Sigmoid colon (tissue), 4 donors: ENCODE measurements at regions not wholly inside any gene's neighbourhood (a gene's known extent, or its start where the extent isn't known, plus 50 kb on each side); places are given as distances from the start of the nearest gene placed in this dataset.

Source experiments
- EP300 ChIP-seq, 4 donors: sonication (generic); formaldehyde crosslinking; IDR thresholded peaks; one replicate each; pipeline ENCODE4 v1.6.1; 2017; ENCODE audit warnings: antibody characterized with exemption in 4 of 4
- POLR2AphosphoS5 ChIP-seq, 4 donors: sonication (generic); formaldehyde crosslinking; IDR thresholded peaks; one replicate each; pipeline ENCODE4 v1.6.1; 2017; ENCODE audit warnings: antibody characterized with exemption in 4 of 4

DNA sequence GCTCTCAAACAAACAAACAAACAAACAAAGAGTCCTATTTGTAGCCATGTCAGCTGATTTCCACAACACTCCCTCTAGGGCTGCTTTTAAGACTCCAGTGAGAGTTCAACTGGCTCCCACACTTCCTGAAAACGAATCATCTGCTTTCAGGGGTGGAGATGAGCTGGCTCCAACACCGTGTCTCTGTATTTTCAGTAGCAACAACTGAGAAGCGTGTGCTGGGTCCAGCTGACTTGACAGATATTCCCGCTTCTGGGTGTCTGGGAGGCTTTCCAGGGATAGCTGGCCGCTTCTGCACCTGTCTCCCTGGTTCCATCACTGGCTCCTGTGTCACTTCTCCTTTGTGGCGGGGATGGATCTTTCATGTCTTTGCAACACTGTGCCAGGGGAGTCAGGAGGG is 272.5 kb upstream of the SOX4 start:
- TF ChIP-seq POLR2AphosphoS5 (IDR thresholded peaks at IDR 0.05) (no peak), EP300 (IDR thresholded peaks at IDR 0.05) (no peak)
